Gastrocnemius medialis (tissue), 4 donors: ENCODE measurements at regions not wholly inside any gene's neighbourhood (a gene's known extent, or its start where the extent isn't known, plus 50 kb on each side); places are given as distances from the start of the nearest gene placed in this dataset.

ENCODE experiments used
- CTCF ChIP-seq, 5 experiments: fragments of 450-650 bp in 3 of 5; fragments of 200-600 bp in 2 of 5; sonication (generic) in 2 of 5; IDR thresholded peaks in 4 of 5; conservative IDR thresholded peaks in 1 of 5; 1 replicate in 4 of 5; 2 replicates in 1 of 5; pipeline ENCODE4 v1.5.1; 2016 to 2019; ENCODE audit warnings: antibody characterized with exemption in 5 of 5, mild to moderate bottlenecking in 3 of 5, moderate library complexity in 3 of 5
- POLR2A ChIP-seq, 2 donors: fragments of 450-650 bp; IDR thresholded peaks; one replicate each; pipeline ENCODE4 v1.6.1; 2017; ENCODE audit warnings: antibody characterized with exemption in 2 of 2, mild to moderate bottlenecking in 2 of 2, moderate library complexity in 2 of 2

GRCh38 chr6:134627707-134628106 lies 309.8 kb upstream of the SGK1 start:
- TF ChIP-seq POLR2A (IDR thresholded peaks at IDR 0.05) (no peak), CTCF (IDR thresholded peaks at IDR 0.05 in 4 of 5, conservative IDR thresholded peaks at IDR 0.05 in 1 of 5) (no peak)
